Hindlimb muscle (tissue), 1 donor: ENCODE measurements at regions not wholly inside any gene's neighbourhood (a gene's known extent, or its start where the extent isn't known, plus 50 kb on each side); places are given as distances from the start of the nearest gene placed in this dataset.

Experiments used
- DNase-seq: peaks from one replicate; pipeline ENCODE4 v3.0.0-alpha.2; 2013

GRCh38 chr10:58932577-58933314 is 243.7 kb upstream of the PHYHIPL start:
- no peak for DNase-seq

- DNase-seq: no peak
These were observed 240.1 kb upstream of the PHYHIPL start for GRCh38 chr10:58936364-58936763.

GRCh38 chr10:58937423-58937822 is 239.0 kb upstream of the PHYHIPL start:
- no peak for DNase-seq

GRCh38 chr10:58942724-58943123 is 233.7 kb upstream of the PHYHIPL start:
- no peak for DNase-seq

- DNase-seq: no peak
These were observed 233.1 kb upstream of the PHYHIPL start for GRCh38 chr10:58943256-58943890.

GRCh38 chr10:58943960-58944359 is 232.5 kb upstream of the PHYHIPL start:
- DNase-seq: no peak

- no peak for DNase-seq
These were observed 228.1 kb upstream of the PHYHIPL start for GRCh38 chr10:58948303-58948702.

GRCh38 chr10:58950618-58951017 is 225.8 kb upstream of the PHYHIPL start:
- DNase-seq: no peak

GRCh38 chr10:58951087-58951486 is 225.4 kb upstream of the PHYHIPL start:
- no peak for DNase-seq

GRCh38 chr10:58951746-58952145 is 224.7 kb upstream of the PHYHIPL start:
- DNase-seq: peak; percentile 85

GRCh38 chr10:58952162-58952601 is 224.3 kb upstream of the PHYHIPL start:
- peak; percentile 85 for DNase-seq

- peak; percentile 75 for DNase-seq
These were observed 223.5 kb upstream of the PHYHIPL start for GRCh38 chr10:58952747-58953466.

GRCh38 chr10:58954178-58954577 is 222.3 kb upstream of the PHYHIPL start:
- DNase-seq: no peak

GRCh38 chr10:58955615-58956014 is 220.8 kb upstream of the PHYHIPL start:
- no peak for DNase-seq

GRCh38 chr10:58956926-58957325 is 219.5 kb upstream of the PHYHIPL start:
- no peak for DNase-seq

GRCh38 chr10:58957517-58957916 is 218.9 kb upstream of the PHYHIPL start:
- DNase-seq: no peak

- no peak for DNase-seq
These were observed 213.3 kb upstream of the PHYHIPL start for GRCh38 chr10:58963101-58963534.

- DNase-seq: no peak
These were observed 212.7 kb upstream of the PHYHIPL start for GRCh38 chr10:58963723-58964124.

GRCh38 chr10:58965855-58966254 is 210.6 kb upstream of the PHYHIPL start:
- no peak for DNase-seq

- no peak for DNase-seq
These were observed 208.7 kb upstream of the PHYHIPL start for GRCh38 chr10:58967551-58968388.

- no peak for DNase-seq
These were observed 208.1 kb upstream of the PHYHIPL start for GRCh38 chr10:58968389-58968755.

GRCh38 chr10:58969576-58969975 is 206.9 kb upstream of the PHYHIPL start:
- no peak for DNase-seq
